Neural cell (in vitro differentiated cells): ENCODE measurements at regions not wholly inside any gene's neighbourhood (a gene's known extent, or its start where the extent isn't known, plus 50 kb on each side); places are given as distances from the start of the nearest gene placed in this dataset.

Experiments used
- H2AFZ ChIP-seq: fragments of 200-600, 300-800 bp; sonication (generic), shearing (Covaris generic); 2 replicates; pipeline ENCODE4 v1.6.0; 2014; ENCODE audit warnings: low read depth, mild to moderate bottlenecking, antibody characterized with exemption, low read length, moderate library complexity
- H3F3A ChIP-seq: fragments of 200-600 bp; shearing (Covaris generic); 2 replicates; pipeline ENCODE4 v1.6.1; 2016; ENCODE audit warnings: mild to moderate bottlenecking, moderate library complexity, mixed read lengths, antibody characterized with exemption, low read length; ENCODE audit not compliant: insufficient read depth, poor library complexity, severe bottlenecking
- H3K27ac ChIP-seq: fragments of 200-600, 300-800 bp; sonication (generic), shearing (Covaris generic); 2 replicates; pipeline ENCODE4 v1.5.1; 2014; ENCODE audit warnings: mild to moderate bottlenecking, low read length, moderate library complexity
- H3K27me3 ChIP-seq: fragments of 300-800, 200-600 bp; sonication (generic), shearing (Covaris generic); 2 replicates; pipeline ENCODE4 v1.6.0; 2014; ENCODE audit warnings: mild to moderate bottlenecking, low read depth, low read length, moderate library complexity; ENCODE audit not compliant: insufficient read depth
- H3K36me3 ChIP-seq: fragments of 300-800, 200-600 bp; sonication (generic), shearing (Covaris generic); 2 replicates; pipeline ENCODE4 v1.5.1; 2014; ENCODE audit warnings: mild to moderate bottlenecking, antibody characterized with exemption, low read length, moderate library complexity; ENCODE audit not compliant: insufficient read depth
- H3K4me2 ChIP-seq: fragments of 300-800, 200-600 bp; sonication (generic), shearing (Covaris generic); 2 replicates; pipeline ENCODE4 v1.6.0; 2014; ENCODE audit warnings: mild to moderate bottlenecking, low read length
- H3K4me3 ChIP-seq: fragments of 300-800, 200-600 bp; sonication (generic), shearing (Covaris generic); 2 replicates; pipeline ENCODE4 v1.5.1; 2014; ENCODE audit warnings: mild to moderate bottlenecking, low read length, moderate library complexity
- H3K79me2 ChIP-seq: fragments of 200-600 bp; shearing (Covaris generic); replicated peaks from 2 replicates; pipeline ENCODE4 v1.6.0; 2014; ENCODE audit warnings: mild to moderate bottlenecking, low read length, moderate library complexity; ENCODE audit not compliant: insufficient read depth
- H3K9ac ChIP-seq: fragments of 300-800, 200-600 bp; sonication (generic), shearing (Covaris generic); 2 replicates; pipeline ENCODE4 v1.6.1; 2016; ENCODE audit warnings: mild to moderate bottlenecking, low read length, mixed read lengths
- H3K9me2 ChIP-seq: fragments of 200-600 bp; shearing (Covaris generic); 2 replicates; pipeline ENCODE4 v1.6.1; 2016; ENCODE audit warnings: mild to moderate bottlenecking, low read length, mixed read lengths; ENCODE audit not compliant: insufficient read depth
- H3K9me3 ChIP-seq: fragments of 200-600, 300-800 bp; sonication (generic), shearing (Covaris generic); 2 replicates; pipeline ENCODE4 v1.6.1; 2016; ENCODE audit warnings: mild to moderate bottlenecking, mixed run types, low read length, moderate library complexity, mixed read lengths
- H4K20me1 ChIP-seq: fragments of 200-600 bp; shearing (Covaris generic); 2 replicates; pipeline ENCODE4 v1.6.1; 2016; ENCODE audit warnings: mild to moderate bottlenecking, mixed run types; ENCODE audit not compliant: insufficient read depth
- CTCF ChIP-seq: fragments of 450-650 bp; IDR thresholded peaks from 2 replicates; pipeline ENCODE4 v1.5.1; 2014; ENCODE audit warnings: antibody characterized with exemption, mild to moderate bottlenecking, moderate library complexity; ENCODE audit not compliant: poor library complexity, severe bottlenecking
- EP300 ChIP-seq: fragments of 450-650 bp; conservative IDR thresholded peaks from 2 replicates; pipeline ENCODE4 v1.6.1; 2014; ENCODE audit warnings: antibody characterized with exemption, mild to moderate bottlenecking, moderate library complexity; ENCODE audit not compliant: poor library complexity, severe bottlenecking
- EZH2 ChIP-seq: fragments of 200-600, 300-800 bp; shearing (Covaris generic), sonication (generic); IDR thresholded peaks from 2 replicates; pipeline ENCODE4 v1.6.1; 2014; ENCODE audit warnings: antibody characterized with exemption, low read length, borderline replicate concordance, mild to moderate bottlenecking; ENCODE audit not compliant: insufficient read depth, poor library complexity, severe bottlenecking
- MXI1 ChIP-seq: fragments of 450-650 bp; conservative IDR thresholded peaks from 2 replicates; pipeline ENCODE4 v1.6.1; 2014; ENCODE audit warnings: antibody characterized with exemption, mild to moderate bottlenecking; ENCODE audit not compliant: poor library complexity, severe bottlenecking
- POLR2AphosphoS5 ChIP-seq: IDR thresholded peaks from 2 replicates; pipeline ENCODE4 v1.6.1; 2012
- RAD21 ChIP-seq: fragments of 450-650 bp; conservative IDR thresholded peaks from 2 replicates; pipeline ENCODE4 v1.6.1; 2014; ENCODE audit warnings: antibody characterized with exemption, mild to moderate bottlenecking, moderate library complexity
- REST ChIP-seq: IDR thresholded peaks from 2 replicates; pipeline ENCODE4 v1.6.1; 2012; ENCODE audit warnings: borderline replicate concordance
- SMC3 ChIP-seq: fragments of 450-650 bp; conservative IDR thresholded peaks from 2 replicates; pipeline ENCODE4 v1.6.1; 2014; ENCODE audit warnings: antibody characterized with exemption, mild to moderate bottlenecking, moderate library complexity; ENCODE audit not compliant: poor library complexity
- TAF1 ChIP-seq: IDR thresholded peaks from 2 replicates; pipeline ENCODE4 v1.6.1; 2012; ENCODE audit warnings: low read depth

GRCh38 chr10:85532773-85533172, 833.8 kb downstream of the GRID1 start:
- H3K9me2 ChIP-seq = no peaks in the 10 kb centered on the region
- H2AFZ ChIP-seq = no peak overlapping the region
- no peak overlapping the region for H3K27ac ChIP-seq
- no peaks in the 10 kb centered on the region for H3K79me2 ChIP-seq
- TF ChIP-seq EZH2 = no peak
- no peak for TF ChIP-seq MXI1
- TF ChIP-seq TAF1 = no peak
- TF ChIP-seq POLR2AphosphoS5 = no peak
- no peak for TF ChIP-seq CTCF
- TF ChIP-seq SMC3 = no peak
- no peak for TF ChIP-seq REST
- no peaks in the 10 kb centered on the region for H3K36me3 ChIP-seq
- H4K20me1 ChIP-seq = no peaks in the 10 kb centered on the region
- no peak overlapping the region for H3K9ac ChIP-seq
- H3F3A ChIP-seq = no peaks in the 10 kb centered on the region
- no peaks in the 10 kb centered on the region for H3K9me3 ChIP-seq
- H3K4me3 ChIP-seq = no peak overlapping the region
- H3K4me2 ChIP-seq = no peak overlapping the region
- H3K27me3 ChIP-seq = no peaks in the 10 kb centered on the region

- Histone ChIP-seq H3K79me2 (no peaks in the 10 kb centered on the region), H3F3A (no peaks in the 10 kb centered on the region), H3K27ac (no peak overlapping the region), H2AFZ (no peak overlapping the region), H3K27me3 (no peaks in the 10 kb centered on the region), H3K4me2 (no peak overlapping the region), H3K36me3 (no peaks in the 10 kb centered on the region), H3K4me3 (no peak overlapping the region), H3K9me2 (no peaks in the 10 kb centered on the region), H3K9ac (no peak overlapping the region), H3K9me3 (no peaks in the 10 kb centered on the region), H4K20me1 (no peaks in the 10 kb centered on the region)
- TF ChIP-seq RAD21 (no peak), EZH2 (no peak), POLR2AphosphoS5 (no peak), REST (no peak), EP300 (no peak), CTCF (no peak), SMC3 (no peak), MXI1 (no peak), TAF1 (no peak)
These were observed 830.7 kb downstream of the GRID1 start for GRCh38 chr10:85535926-85536325.
